ENCODE measurements at regions not wholly inside any gene's neighbourhood (a gene's known extent, or its start where the extent isn't known, plus 50 kb on each side); places are given as distances from the start of the nearest gene placed in this dataset.

GRCh38 chr4:22264261-22264660, 251.6 kb downstream of the ADGRA3 start:
- POLR2A ChIA-PET = no interaction called here
- Histone ChIP-seq H3K4me2 (ENCODE audit: control insufficient read depth, insufficient read depth) (no peak overlapping the region), H3K27ac (ENCODE audit: control insufficient read depth, insufficient read depth) (no peak overlapping the region), H3K9me3 (replicated peaks; ENCODE audit: control insufficient read depth, insufficient read depth, low read length) (no peaks in the 10 kb centered on the region), H3K4me1 (ENCODE audit: control insufficient read depth, insufficient read depth, low read length) (no peaks in the 10 kb centered on the region), H4K20me1 (ENCODE audit: control insufficient read depth, insufficient read depth) (no peaks in the 10 kb centered on the region), H3K9ac (ENCODE audit: control insufficient read depth, insufficient read depth, low read length) (no peak overlapping the region), H3K27me3 (replicated peaks in 1 of 2; ENCODE audit: control insufficient read depth in 2 of 2, insufficient read depth in 2 of 2, low read length in 1 of 2) (no peaks in the 10 kb centered on the region), H2AFZ (ENCODE audit: control insufficient read depth, low read depth, low read length) (no peak overlapping the region), H3K4me3 (no peak overlapping the region), H3K36me3 (ENCODE audit: control insufficient read depth in 2 of 2, insufficient read depth in 2 of 2, low read length in 1 of 2) (no peaks in the 10 kb centered on the region), H3K79me2 (ENCODE audit: control insufficient read depth, insufficient read depth, low read length) (no peaks in the 10 kb centered on the region)
- DNase-seq (ENCODE audit: low read depth, low spot score) = no peak
- 39% methylated on average over 7 of the region's 7 CpGs for WGBS (ENCODE audit: insufficient coverage, insufficient replicate concordance, low lambda C conversion rate, missing lambda C conversion rate)
- TF ChIP-seq, protein P1, sequence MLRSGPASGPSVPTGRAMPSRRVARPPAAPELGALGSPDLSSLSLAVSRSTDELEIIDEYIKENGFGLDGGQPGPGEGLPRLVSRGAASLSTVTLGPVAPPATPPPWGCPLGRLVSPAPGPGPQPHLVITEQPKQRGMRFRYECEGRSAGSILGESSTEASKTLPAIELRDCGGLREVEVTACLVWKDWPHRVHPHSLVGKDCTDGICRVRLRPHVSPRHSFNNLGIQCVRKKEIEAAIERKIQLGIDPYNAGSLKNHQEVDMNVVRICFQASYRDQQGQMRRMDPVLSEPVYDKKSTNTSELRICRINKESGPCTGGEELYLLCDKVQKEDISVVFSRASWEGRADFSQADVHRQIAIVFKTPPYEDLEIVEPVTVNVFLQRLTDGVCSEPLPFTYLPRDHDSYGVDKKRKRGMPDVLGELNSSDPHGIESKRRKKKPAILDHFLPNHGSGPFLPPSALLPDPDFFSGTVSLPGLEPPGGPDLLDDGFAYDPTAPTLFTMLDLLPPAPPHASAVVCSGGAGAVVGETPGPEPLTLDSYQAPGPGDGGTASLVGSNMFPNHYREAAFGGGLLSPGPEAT (IDR thresholded peaks at IDR 0.05; ENCODE audit: low read depth) = no peak
- TF ChIP-seq CUX1 (IDR thresholded peaks at IDR 0.05; ENCODE audit: insufficient replicate concordance, low read depth, low read length) (no peak), RFX5 (IDR thresholded peaks at IDR 0.05; ENCODE audit: low read depth, low read length) (no peak), BACH1 (IDR thresholded peaks at IDR 0.05; ENCODE audit: borderline replicate concordance) (no peak)
- TF ChIP-seq, protein P2, sequence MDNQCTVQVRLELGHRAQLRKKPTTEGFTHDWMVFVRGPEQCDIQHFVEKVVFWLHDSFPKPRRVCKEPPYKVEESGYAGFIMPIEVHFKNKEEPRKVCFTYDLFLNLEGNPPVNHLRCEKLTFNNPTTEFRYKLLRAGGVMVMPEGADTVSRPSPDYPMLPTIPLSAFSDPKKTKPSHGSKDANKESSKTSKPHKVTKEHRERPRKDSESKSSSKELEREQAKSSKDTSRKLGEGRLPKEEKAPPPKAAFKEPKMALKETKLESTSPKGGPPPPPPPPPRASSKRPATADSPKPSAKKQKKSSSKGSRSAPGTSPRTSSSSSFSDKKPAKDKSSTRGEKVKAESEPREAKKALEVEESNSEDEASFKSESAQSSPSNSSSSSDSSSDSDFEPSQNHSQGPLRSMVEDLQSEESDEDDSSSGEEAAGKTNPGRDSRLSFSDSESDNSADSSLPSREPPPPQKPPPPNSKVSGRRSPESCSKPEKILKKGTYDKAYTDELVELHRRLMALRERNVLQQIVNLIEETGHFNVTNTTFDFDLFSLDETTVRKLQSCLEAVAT (IDR thresholded peaks at IDR 0.05) = no peak
- ATAC-seq = no peak
- CTCF ChIA-PET = no interaction called here
- in situ Hi-C loops (cut with MboI) (no loop called here), intact Hi-C loops (cut with micrococcal nuclease; ENCODE audit: unreplicated experiment) (no loop called here)
- SMC1A ChIA-PET (ENCODE audit: uncharacterized antibody, unreplicated experiment) = no interaction called here
- RAD21 ChIA-PET (ENCODE audit: unreplicated experiment) = no interaction called here
- BruUV-seq (replicated peaks) = no TSS peak
- FAIRE-seq = no peak
